A549 (cell line): ENCODE measurements at regions not wholly inside any gene's neighbourhood (a gene's known extent, or its start where the extent isn't known, plus 50 kb on each side); places are given as distances from the start of the nearest gene placed in this dataset.
A peak's percentile ranks its signal among the peaks of the same experiment; 100 is the strongest.

Source experiments
- ATAC-seq, 2 experiments: fragments of 200-7000 bp in 1 of 2; fragments of >200 bp in 1 of 2; cut with Nextera tagmentation in 1 of 2; cut with Tn5 transposase in 1 of 2; 3 replicates each; pipeline versions ENCODE4 v1.8.0 to v1.9.1; 2018 to 2020; ENCODE audit warnings: mild to moderate bottlenecking in 1 of 2, moderate library complexity in 1 of 2
- CTCF ChIA-PET: fragments of 300-600 bp; sonication (Branson Sonifier 250); formaldehyde crosslinking; extraction: SDS; loops from one replicate; lab custom pipeline; 2021; ENCODE audit warnings: antibody characterized with exemption, inconsistent platforms; lab: Yijun Ruan, JAX
- POLR2A ChIA-PET: fragments of 350-600 bp; formaldehyde crosslinking; extraction: SDS; loops from one replicate; lab custom pipeline; 2021; ENCODE audit warnings: antibody characterized with exemption, inconsistent platforms; lab: Yijun Ruan, JAX
- DNase-seq, 2 experiments: peaks; one replicate each; pipeline versions ENCODE4 v3.0.0 to v3.0.0-alpha.2; 2011 to 2016; ENCODE audit warnings: low read depth in 1 of 2, low spot score in 1 of 2
- FAIRE-seq: peaks from 2 replicates; lab custom pipeline; 2011; peaks lifted over from hg19 to GRCh38; lab: Jason Lieb, UNC
- H3K27ac ChIP-seq, 2 experiments: fragments of >200 bp; sonication (Bioruptor Twin); formaldehyde crosslinking; 3 replicates each; pipeline ENCODE4 v1.5.1; 2016 to 2017
- H3K4me1 ChIP-seq: fragments of >200 bp; sonication (Bioruptor Twin); formaldehyde crosslinking; 3 replicates; pipeline ENCODE4 v1.6.1; 2016
- H3K4me2 ChIP-seq: fragments of >200 bp; sonication (Bioruptor Twin); formaldehyde crosslinking; 3 replicates; pipeline ENCODE4 v1.6.1; 2016
- H3K4me3 ChIP-seq: fragments of >200 bp; sonication (Bioruptor Twin); formaldehyde crosslinking; 3 replicates; pipeline ENCODE4 v1.5.1; 2016
- H3K9me3 ChIP-seq: fragments of >200 bp; sonication (Bioruptor Twin); formaldehyde crosslinking; 3 replicates; pipeline ENCODE4 v1.6.1; 2016
- CBX8 ChIP-seq: fragments of 200-600 bp; sonication (generic); IDR thresholded peaks from 2 replicates; pipeline ENCODE4 v1.6.1; 2016
- CTCF ChIP-seq: fragments of >200 bp; sonication (Bioruptor Twin); formaldehyde crosslinking; IDR thresholded peaks from 3 replicates; pipeline ENCODE4 v1.5.1; 2016
- EP300 ChIP-seq, 2 experiments: fragments of >200 bp; sonication (Bioruptor Twin); formaldehyde crosslinking; IDR thresholded peaks; 2 replicates in 1 of 2; 3 replicates in 1 of 2; pipeline ENCODE4 v1.6.1; 2016 to 2017
- GATA3 ChIP-seq: IDR thresholded peaks from 2 replicates; pipeline ENCODE4 v1.6.1; 2012; ENCODE audit warnings: borderline replicate concordance
- HES2 ChIP-seq: fragments of >200 bp; sonication (Bioruptor Twin); formaldehyde crosslinking; IDR thresholded peaks from 2 replicates; pipeline ENCODE4 v1.6.1; 2016
- JUNB ChIP-seq: fragments of >200 bp; sonication (Bioruptor Twin); formaldehyde crosslinking; IDR thresholded peaks from 2 replicates; pipeline ENCODE4 v1.6.1; 2016
- PBX3 ChIP-seq: IDR thresholded peaks from 2 replicates; pipeline ENCODE4 v1.6.1; 2012
- PHF8 ChIP-seq: fragments of 200-600 bp; sonication (generic); IDR thresholded peaks from 2 replicates; pipeline ENCODE4 v1.6.1; 2016; ENCODE audit warnings: low read depth, mild to moderate bottlenecking, antibody characterized with exemption, moderate library complexity, borderline replicate concordance
- RAD21 ChIP-seq, 2 experiments: fragments of >200 bp in 1 of 2; sonication (Bioruptor Twin) in 1 of 2; formaldehyde crosslinking in 1 of 2; IDR thresholded peaks in 1 of 2; conservative IDR thresholded peaks in 1 of 2; 2 replicates in 1 of 2; 3 replicates in 1 of 2; pipeline ENCODE4 v1.6.1; 2012 to 2018; ENCODE audit warnings: inconsistent platforms in 1 of 2
- RCOR1 ChIP-seq: fragments of 150-350 bp; IDR thresholded peaks from 2 replicates; pipeline ENCODE4 v1.6.1; 2014; ENCODE audit warnings: antibody characterized with exemption, low read length, low read depth
- SMC3 ChIP-seq: fragments of >200 bp; sonication (Bioruptor Twin); formaldehyde crosslinking; IDR thresholded peaks from 3 replicates; pipeline ENCODE4 v1.6.1; 2018; ENCODE audit warnings: inconsistent platforms
- SREBF2 ChIP-seq: fragments of 450-650 bp; IDR thresholded peaks from 2 replicates; pipeline ENCODE4 v1.6.1; 2014; ENCODE audit warnings: mild to moderate bottlenecking, moderate library complexity
- ZNF302 ChIP-seq: fragments of 250-450 bp; sonication (Bioruptor Pico); IDR thresholded peaks from 2 replicates; pipeline ENCODE4 v1.9.0; 2021; ENCODE audit warnings: inconsistent platforms, mild to moderate bottlenecking, moderate library complexity
- ZSCAN20 ChIP-seq: fragments of 250-450 bp; sonication (Bioruptor Pico); IDR thresholded peaks from 2 replicates; pipeline ENCODE4 v1.8.0; 2022; ENCODE audit warnings: mild to moderate bottlenecking, moderate library complexity
- WGBS: methylation state at CpG from one replicate; pipeline ENCODE4 v1.1.6; 2017; ENCODE audit errors: missing lambda C conversion rate; 5-methylcytosine and 5-hydroxymethylcytosine counted together
- TF ChIP-seq, protein P1 (sequence below): fragments of 200-600 bp; sonication (generic); IDR thresholded peaks from 2 replicates; pipeline ENCODE4 v1.6.1; 2016; ENCODE audit warnings: antibody characterized with exemption, mild to moderate bottlenecking, moderate library complexity
- TF ChIP-seq, protein P2 (sequence below): fragments of 250-450 bp; sonication (Bioruptor Pico); IDR thresholded peaks from 2 replicates; pipeline ENCODE4 v1.5.0; 2020; ENCODE audit warnings: low read depth, mild to moderate bottlenecking, moderate library complexity

DNA sequence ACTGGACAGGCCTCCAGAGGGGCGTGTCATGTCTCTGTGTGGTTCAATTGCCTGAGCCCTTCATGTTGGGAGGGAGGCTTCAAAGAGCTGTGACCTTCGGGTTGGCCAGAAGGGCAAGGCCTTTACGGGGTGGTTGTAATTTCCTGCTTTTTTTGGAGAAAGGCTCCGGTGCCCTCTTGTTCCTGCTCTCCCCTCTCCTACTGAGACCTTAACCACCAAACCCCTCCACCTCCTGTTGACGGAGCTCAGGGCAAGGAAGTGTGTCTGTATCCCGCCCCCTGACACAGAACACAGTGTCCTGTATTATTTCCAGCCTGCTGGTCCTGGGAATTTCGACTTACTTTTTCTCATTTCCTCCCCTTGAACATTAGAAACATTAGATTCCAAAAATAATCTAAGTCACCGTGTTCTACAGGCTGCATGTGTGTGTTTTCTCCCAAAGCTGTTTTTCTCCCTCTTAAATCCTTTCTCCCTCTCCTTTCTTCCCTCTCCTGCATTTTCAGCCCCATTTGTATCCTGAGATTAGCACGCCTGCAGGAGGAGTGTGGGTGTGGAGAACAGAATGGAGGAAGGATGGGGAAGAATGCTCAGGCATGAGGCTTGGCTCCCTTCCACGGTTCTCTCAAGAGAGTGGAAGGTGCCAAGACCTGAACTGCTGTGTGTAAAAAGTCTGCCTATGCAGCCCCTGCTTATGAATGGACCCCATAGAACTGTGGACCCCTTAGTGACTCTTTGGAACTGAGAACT, 285.4 kb upstream of the ROPN1 start (continued):
- TF ChIP-seq, protein P1, sequence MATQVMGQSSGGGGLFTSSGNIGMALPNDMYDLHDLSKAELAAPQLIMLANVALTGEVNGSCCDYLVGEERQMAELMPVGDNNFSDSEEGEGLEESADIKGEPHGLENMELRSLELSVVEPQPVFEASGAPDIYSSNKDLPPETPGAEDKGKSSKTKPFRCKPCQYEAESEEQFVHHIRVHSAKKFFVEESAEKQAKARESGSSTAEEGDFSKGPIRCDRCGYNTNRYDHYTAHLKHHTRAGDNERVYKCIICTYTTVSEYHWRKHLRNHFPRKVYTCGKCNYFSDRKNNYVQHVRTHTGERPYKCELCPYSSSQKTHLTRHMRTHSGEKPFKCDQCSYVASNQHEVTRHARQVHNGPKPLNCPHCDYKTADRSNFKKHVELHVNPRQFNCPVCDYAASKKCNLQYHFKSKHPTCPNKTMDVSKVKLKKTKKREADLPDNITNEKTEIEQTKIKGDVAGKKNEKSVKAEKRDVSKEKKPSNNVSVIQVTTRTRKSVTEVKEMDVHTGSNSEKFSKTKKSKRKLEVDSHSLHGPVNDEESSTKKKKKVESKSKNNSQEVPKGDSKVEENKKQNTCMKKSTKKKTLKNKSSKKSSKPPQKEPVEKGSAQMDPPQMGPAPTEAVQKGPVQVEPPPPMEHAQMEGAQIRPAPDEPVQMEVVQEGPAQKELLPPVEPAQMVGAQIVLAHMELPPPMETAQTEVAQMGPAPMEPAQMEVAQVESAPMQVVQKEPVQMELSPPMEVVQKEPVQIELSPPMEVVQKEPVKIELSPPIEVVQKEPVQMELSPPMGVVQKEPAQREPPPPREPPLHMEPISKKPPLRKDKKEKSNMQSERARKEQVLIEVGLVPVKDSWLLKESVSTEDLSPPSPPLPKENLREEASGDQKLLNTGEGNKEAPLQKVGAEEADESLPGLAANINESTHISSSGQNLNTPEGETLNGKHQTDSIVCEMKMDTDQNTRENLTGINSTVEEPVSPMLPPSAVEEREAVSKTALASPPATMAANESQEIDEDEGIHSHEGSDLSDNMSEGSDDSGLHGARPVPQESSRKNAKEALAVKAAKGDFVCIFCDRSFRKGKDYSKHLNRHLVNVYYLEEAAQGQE = no peak
- TF ChIP-seq EP300 (IDR thresholded peaks at IDR 0.05) (no peak), GATA3 (no peak), SREBF2 (no peak)

DNA sequence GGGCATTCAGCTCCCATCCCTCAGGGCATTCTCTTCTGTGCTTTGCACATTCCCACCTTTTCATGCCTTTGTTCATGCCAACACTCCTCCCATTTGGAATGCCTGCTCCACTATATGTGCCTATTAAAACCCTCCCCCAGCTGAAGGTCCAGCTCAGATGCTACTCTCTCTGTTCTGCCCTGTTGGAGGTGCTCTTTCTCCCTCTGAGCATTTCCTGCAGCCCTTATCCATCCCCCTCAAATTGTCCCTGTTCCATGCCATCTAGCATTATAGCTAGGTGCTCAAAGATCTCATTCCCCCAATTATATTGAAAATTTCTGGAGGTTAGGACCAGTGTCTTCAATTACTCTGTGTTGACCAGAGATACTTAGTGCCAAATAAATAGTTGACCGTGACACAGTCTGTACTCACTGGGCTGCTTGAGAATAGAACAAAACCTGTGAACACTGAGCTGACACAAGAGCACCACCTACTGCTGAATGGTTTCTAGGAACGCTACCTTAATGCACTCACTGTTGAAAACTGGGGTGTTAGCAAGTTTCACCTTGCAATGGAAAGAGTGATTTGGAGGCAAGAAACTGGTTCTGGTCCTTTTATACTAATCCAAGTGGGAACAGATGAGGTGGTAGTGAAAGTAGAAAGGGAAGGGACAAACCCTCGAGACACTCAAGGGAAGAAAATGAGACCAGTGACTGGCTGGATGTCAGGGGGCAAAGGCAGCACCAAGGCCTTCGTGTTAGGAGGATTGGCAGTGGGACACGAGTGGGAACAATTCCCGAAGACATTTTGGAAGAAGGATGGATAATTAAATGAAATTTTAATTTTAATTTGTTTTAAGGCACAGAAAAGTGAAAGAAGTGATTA, 289.8 kb upstream of the ROPN1 start:
- H3K4me3 ChIP-seq = no peak overlapping the region
- H3K27ac ChIP-seq = no peak overlapping the region
- no peak overlapping the region for H3K4me2 ChIP-seq
- peak; percentile 79 to 91 for ATAC-seq
- TF ChIP-seq RAD21 (conservative IDR thresholded peaks at IDR 0.05 in 1 of 2, IDR thresholded peaks at IDR 0.05 in 1 of 2) (peak; percentile 82 to 87), JUNB (no peak), SMC3 (peak; percentile 73), CTCF (peak; percentile 75)
- FAIRE-seq = no peak
- WGBS = 19% methylated on average over 6 of the region's 6 CpGs
- no peaks in the 10 kb centered on the region for H3K4me1 ChIP-seq
- CTCF ChIA-PET = interaction anchor here (0.8 to 2.6 kb wide), 28 partner anchors 9 to 640 kb away, joined by 3 to 17 read pairs (median 4); partner anchors contain the start of gene KALRN
- POLR2A ChIA-PET = no interaction called here
- no peaks in the 10 kb centered on the region for H3K9me3 ChIP-seq
- DNase-seq = peak; percentile 41 to 43

DNA sequence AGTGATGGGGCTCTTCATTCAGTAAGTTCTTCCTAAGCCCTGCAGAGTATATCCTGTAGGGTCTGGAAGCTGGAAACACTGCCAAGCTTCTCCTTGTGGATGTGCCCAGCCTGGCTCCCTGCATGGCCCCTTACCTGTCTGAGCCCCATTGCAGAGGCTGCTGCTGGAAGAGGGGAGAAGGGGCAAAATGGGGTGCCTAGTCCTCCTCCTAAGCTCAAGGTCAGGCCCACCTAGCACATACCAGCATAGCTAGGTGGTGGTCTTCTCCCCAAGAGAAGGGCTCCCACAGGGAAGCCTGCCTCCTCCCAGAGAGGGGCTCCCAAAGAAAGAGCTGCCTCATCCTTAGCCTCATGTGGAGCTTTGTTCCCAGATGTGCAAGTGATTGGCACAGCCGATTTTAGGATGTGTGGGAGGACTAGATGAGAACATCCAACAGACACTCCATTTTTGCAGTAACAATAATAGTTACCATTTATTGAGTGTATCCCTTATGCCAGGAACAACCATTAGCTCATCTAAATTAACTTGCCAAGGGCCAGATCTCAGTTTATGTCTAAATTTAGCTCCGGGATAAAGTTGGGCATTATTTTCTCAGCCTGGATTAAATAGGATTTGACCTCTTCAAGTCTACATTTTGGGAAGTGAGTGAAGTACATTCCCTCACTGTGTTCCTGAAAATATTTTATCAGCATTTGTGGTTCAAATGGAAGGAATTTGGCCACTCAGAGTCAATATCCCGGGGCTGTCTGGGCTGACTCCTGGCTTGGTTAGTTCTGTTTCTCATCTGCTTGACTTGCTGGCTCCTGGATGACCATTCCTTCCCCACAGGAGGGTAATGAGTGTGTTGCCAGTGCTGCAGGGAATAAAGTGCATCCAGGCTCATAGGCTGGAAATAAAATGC, 291.1 kb upstream of the ROPN1 start:
- FAIRE-seq = no peak

More for the DNA sequence above, 291.1 kb upstream of the ROPN1 start:
- DNase-seq (no peak), ATAC-seq (no peak)
- WGBS = 33% methylated on average over 3 of the region's 3 CpGs
- no peaks in the 10 kb centered on the region for H3K9me3 ChIP-seq
- H3K4me2 ChIP-seq = no peak overlapping the region
- no peaks in the 10 kb centered on the region for H3K4me1 ChIP-seq
- no peak for TF ChIP-seq HES2
- no peak for TF ChIP-seq ZSCAN20
- TF ChIP-seq RCOR1 = no peak
- TF ChIP-seq, protein P2, sequence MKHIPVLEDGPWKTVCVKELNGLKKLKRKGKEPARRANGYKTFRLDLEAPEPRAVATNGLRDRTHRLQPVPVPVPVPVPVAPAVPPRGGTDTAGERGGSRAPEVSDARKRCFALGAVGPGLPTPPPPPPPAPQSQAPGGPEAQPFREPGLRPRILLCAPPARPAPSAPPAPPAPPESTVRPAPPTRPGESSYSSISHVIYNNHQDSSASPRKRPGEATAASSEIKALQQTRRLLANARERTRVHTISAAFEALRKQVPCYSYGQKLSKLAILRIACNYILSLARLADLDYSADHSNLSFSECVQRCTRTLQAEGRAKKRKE = no peak
- TF ChIP-seq ZNF302 = no peak
- no peak for TF ChIP-seq CBX8
- no peak for TF ChIP-seq PBX3
- no peak for TF ChIP-seq GATA3
- TF ChIP-seq, protein P1 = no peak
- TF ChIP-seq PHF8 = no peak
- no peak overlapping the region for H3K27ac ChIP-seq
- CTCF ChIA-PET = interaction anchor here (0.5 to 2.6 kb wide), 17 partner anchors 10 to 621 kb away, joined by 3 to 17 read pairs (median 4); partner anchors contain the start of gene KALRN
- H3K4me3 ChIP-seq = no peak overlapping the region
- POLR2A ChIA-PET = no interaction called here
